Stomach smooth muscle (tissue), 2 donors: ENCODE measurements at regions not wholly inside any gene's neighbourhood (a gene's known extent, or its start where the extent isn't known, plus 50 kb on each side); places are given as distances from the start of the nearest gene placed in this dataset.

Experiments used
- H3K27ac ChIP-seq: one replicate; pipeline ENCODE4 v1.7.0; 2013; ENCODE audit warnings: mild to moderate bottlenecking, low read length, inconsistent platforms
- H3K27me3 ChIP-seq, 2 donors: one replicate each; pipeline ENCODE4 v1.7.0; 2013; ENCODE audit warnings: low read length in 2 of 2; ENCODE audit not compliant: insufficient read depth in 2 of 2, control insufficient read depth in 1 of 2
- H3K36me3 ChIP-seq, 2 donors: one replicate each; pipeline ENCODE4 v1.7.0; 2013; ENCODE audit warnings: low read length in 2 of 2; ENCODE audit not compliant: control insufficient read depth in 2 of 2, insufficient read depth in 2 of 2
- H3K4me1 ChIP-seq: one replicate; pipeline ENCODE4 v1.7.0; 2013; ENCODE audit warnings: low read length; ENCODE audit not compliant: control insufficient read depth, insufficient read depth
- H3K4me3 ChIP-seq, 2 donors: one replicate each; pipeline ENCODE4 v1.7.0; 2013; ENCODE audit warnings: low read length in 2 of 2
- H3K9ac ChIP-seq, 2 donors: one replicate each; pipeline ENCODE4 v1.7.0; 2013; ENCODE audit warnings: low read length in 2 of 2, mild to moderate bottlenecking in 1 of 2
- H3K9me3 ChIP-seq, 2 donors: one replicate each; pipeline ENCODE4 v1.7.0; 2013; ENCODE audit warnings: low read length in 2 of 2; ENCODE audit not compliant: control insufficient read depth in 2 of 2
- donor health status: healthy.
- donor health status: Pancreatic carcinoma.

DNA sequence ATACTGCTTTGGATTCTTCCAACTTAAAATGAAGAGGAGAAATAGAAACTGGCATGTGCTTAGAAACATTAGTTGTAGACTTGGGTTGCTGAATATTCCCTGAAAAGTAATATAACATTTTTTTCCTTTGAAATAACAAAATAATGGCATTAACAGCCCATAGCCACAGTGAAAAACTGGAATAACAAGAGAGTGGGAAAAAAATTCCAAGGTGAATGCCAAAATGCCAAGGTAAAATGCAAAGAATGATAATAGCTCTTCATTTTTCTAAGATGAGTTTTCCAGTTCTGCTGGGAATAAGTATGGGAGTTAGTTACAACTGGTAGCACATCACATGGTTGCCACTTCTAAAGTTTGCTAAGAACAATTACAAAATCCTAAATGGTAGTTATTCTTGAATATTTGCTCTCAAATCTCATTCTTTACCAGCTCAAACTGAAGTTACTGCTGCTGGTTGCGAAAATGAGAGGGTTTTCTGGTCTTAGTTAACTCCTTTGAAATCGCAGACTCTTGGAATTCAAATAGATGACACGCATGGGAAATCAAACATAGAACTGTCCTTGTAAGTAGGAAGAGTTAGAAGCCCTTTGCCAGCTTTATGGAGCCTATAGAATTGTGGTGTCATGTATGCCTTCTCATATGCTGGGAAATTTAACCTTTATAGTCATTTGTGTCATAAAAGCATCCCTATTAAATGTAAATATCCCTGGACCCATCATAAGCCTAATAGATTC, 165.0 kb upstream of the DCN start:
- Histone ChIP-seq H3K9ac (no peak overlapping the region), H3K27ac (no peak overlapping the region), H3K4me3 (no peak overlapping the region), H3K9me3 (no peaks in the 10 kb centered on the region), H3K27me3 (no peaks in the 10 kb centered on the region), H3K36me3 (no peaks in the 10 kb centered on the region), H3K4me1 (no peaks in the 10 kb centered on the region)

DNA sequence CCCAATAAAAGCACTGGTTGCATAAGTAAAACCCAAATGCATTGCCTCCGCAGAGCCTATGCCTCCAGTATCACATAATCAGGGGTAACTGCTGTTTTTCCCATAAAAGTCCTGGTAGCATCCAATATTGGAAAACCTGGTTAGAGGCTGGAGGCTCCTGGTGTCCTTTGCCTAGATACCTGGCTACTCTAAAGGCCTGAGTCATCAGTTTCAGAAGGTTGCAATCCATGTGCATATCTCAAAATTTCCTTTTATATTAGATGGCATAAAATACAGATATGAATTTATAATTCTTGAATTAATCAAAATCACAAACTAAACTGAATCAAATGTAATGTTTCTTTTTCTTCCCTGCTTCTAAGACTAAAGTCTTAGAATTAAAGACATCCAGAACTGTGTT, 164.2 kb upstream of the DCN start:
- Histone ChIP-seq H3K4me3 (no peak overlapping the region), H3K27me3 (no peaks in the 10 kb centered on the region), H3K4me1 (no peaks in the 10 kb centered on the region), H3K9me3 (no peaks in the 10 kb centered on the region), H3K36me3 (no peaks in the 10 kb centered on the region), H3K27ac (no peak overlapping the region), H3K9ac (no peak overlapping the region)

DNA sequence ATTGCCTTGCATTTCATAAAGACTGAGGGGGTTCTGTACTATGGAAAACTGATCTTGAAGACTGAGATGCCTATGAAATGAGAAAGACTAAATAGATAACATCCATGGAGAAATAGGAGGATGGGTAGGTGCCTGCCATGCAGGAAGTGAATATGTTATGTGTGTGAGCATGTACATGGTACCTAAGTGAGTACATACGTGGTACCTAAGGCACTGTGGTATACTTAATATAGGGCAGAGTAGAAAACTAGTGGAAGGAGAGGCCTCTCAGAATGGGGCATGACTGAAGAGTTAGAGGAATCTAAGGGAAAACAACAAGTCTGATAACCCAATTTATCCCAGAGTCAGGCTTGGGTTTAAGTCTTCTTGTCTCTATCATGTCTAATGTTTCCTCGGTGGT, 161.8 kb upstream of the DCN start:
- Histone ChIP-seq H3K27ac (no peak overlapping the region), H3K9me3 (no peaks in the 10 kb centered on the region), H3K4me3 (no peak overlapping the region), H3K36me3 (no peaks in the 10 kb centered on the region), H3K4me1 (no peaks in the 10 kb centered on the region), H3K27me3 (no peaks in the 10 kb centered on the region), H3K9ac (no peak overlapping the region)

DNA sequence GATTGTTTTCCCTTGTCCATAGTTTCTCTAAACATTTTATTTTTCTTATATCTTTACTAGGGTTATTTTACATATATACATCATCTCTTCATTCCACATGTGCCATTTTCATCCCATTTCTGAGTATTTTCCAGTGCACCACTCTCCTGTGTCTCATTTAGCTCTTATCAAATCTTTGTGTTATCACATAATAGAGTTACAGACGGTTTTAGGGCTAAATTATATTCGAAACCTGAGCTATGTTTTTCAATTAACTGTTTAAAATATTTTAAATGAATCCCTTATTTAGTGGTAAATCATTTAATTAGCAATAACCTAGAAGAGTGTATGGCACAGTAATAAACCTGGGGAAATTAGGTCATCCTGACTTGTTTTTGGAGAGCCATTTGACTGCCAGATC, 160.4 kb upstream of the DCN start:
- no peaks in the 10 kb centered on the region for H3K27me3 ChIP-seq
- H3K27ac ChIP-seq = no peak overlapping the region
- H3K4me3 ChIP-seq = no peak overlapping the region
- H3K4me1 ChIP-seq = no peaks in the 10 kb centered on the region
- no peaks in the 10 kb centered on the region for H3K9me3 ChIP-seq
- H3K9ac ChIP-seq = no peak overlapping the region
- no peaks in the 10 kb centered on the region for H3K36me3 ChIP-seq

DNA sequence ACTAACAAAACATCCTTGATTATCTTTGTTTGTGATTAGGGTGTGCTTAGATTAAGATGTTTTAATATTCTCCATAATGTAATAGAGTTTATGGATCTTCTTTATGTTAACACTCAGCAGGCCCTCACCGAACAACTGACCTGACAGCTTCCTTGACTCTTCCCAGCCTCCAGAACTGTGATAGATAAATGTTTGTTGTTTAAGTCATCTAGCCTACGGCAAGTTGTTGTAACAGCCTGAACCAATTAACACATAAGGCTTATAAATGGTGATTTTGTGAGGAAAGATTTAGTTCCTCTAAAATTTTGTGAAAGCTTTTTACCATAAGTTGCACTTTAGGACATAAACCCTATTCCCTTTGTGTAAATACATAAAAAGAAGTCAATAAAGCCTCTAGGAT, 156.5 kb upstream of the DCN start:
- no peaks in the 10 kb centered on the region for H3K9me3 ChIP-seq
- no peaks in the 10 kb centered on the region for H3K27me3 ChIP-seq
- no peak overlapping the region for H3K4me3 ChIP-seq

DNA sequence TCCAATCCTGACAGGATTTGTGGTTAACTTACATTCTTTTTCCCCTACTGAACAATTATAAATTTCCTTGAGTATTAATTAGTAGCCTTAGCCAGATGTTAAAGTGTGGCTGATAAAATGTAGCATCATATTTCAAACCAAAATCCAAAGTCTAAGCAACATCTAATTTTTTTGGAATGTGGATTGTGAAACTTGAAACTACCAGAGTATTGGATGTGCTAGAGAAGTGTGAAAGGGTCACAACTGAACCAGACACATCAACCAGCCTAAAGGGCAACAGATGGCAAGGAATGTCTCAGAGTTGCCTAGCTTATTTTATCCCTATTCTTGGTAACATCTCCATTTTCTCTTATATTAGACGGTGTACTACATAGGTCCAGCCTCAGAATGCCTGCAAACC, 153.1 kb upstream of the DCN start:
- Histone ChIP-seq H3K27ac (no peak overlapping the region), H3K9me3 (no peaks in the 10 kb centered on the region), H3K4me3 (no peak overlapping the region), H3K4me1 (no peaks in the 10 kb centered on the region), H3K36me3 (no peaks in the 10 kb centered on the region), H3K9ac (no peak overlapping the region), H3K27me3 (no peaks in the 10 kb centered on the region)

More for the DNA sequence above, 156.5 kb upstream of the DCN start:
- no peaks in the 10 kb centered on the region for H3K36me3 ChIP-seq
- no peak overlapping the region for H3K9ac ChIP-seq
- no peak overlapping the region for H3K27ac ChIP-seq
- no peaks in the 10 kb centered on the region for H3K4me1 ChIP-seq

DNA sequence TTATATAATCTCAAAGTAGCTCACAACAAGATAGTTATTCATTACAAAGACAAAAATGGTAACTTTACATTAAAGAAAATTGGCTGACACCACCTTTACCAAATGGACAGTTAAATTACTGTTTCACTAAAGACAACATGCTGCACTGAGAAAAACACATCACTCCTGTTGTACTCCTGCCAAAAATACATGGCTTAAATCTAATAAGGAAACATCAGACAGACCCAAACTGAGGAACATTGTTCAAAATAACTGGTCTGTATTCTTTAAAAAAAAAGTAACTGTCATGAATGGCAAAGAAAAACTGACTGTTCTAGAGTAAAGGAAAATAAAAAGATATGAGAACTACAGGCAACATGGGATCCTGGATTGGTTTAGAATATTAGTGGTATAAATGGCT, 151.3 kb upstream of the DCN start:
- H3K36me3 ChIP-seq = no peaks in the 10 kb centered on the region
- no peaks in the 10 kb centered on the region for H3K9me3 ChIP-seq
- H3K4me3 ChIP-seq = no peak overlapping the region

DNA sequence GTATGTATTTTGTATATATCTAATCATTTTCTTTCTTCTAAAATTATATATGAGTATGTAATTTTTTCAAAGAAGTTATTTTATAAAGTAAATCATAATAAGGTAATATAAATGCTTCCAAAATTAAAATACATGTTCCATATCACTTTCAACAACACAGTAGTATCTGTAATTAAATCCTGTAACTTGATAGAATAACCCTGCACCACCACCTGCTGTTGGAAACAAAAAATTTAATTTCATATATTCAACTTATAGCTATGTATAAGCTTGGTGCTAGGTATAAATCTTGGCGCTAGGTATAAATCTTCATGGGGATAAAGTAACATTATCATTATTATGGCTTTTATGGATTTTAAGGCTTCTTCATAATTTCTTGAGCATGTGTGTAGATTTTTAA, 149.7 kb upstream of the DCN start:
- no peaks in the 10 kb centered on the region for H3K36me3 ChIP-seq
- no peak overlapping the region for H3K4me3 ChIP-seq
- no peaks in the 10 kb centered on the region for H3K4me1 ChIP-seq
- H3K27ac ChIP-seq = no peak overlapping the region
- H3K9ac ChIP-seq = no peak overlapping the region
- H3K9me3 ChIP-seq = no peaks in the 10 kb centered on the region
- no peaks in the 10 kb centered on the region for H3K27me3 ChIP-seq

More for the DNA sequence above, 151.3 kb upstream of the DCN start:
- H3K9ac ChIP-seq = no peak overlapping the region
- no peak overlapping the region for H3K27ac ChIP-seq
- no peaks in the 10 kb centered on the region for H3K4me1 ChIP-seq
- H3K27me3 ChIP-seq = no peaks in the 10 kb centered on the region

DNA sequence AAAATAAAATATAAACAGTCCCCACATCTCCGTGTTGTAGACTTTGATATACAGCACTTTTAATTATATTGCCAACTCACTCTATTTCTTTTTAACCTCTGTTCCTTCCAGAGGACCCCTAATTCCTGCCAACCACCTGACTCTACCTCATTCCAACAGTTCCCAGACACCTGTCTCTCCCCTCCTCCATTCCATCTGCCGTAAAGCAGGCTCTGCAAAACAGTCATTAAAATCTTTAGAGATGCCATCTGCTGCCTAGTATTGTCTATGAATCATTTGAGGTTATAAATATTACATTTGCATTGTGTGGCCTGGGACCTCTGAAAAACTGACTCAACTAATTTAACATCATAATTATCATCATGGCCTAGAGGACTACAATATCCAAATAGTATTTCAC, 148.8 kb upstream of the DCN start:
- Histone ChIP-seq H3K9ac (no peak overlapping the region), H3K27me3 (no peaks in the 10 kb centered on the region), H3K36me3 (no peaks in the 10 kb centered on the region), H3K27ac (no peak overlapping the region), H3K4me3 (no peak overlapping the region), H3K9me3 (no peaks in the 10 kb centered on the region), H3K4me1 (no peaks in the 10 kb centered on the region)

DNA sequence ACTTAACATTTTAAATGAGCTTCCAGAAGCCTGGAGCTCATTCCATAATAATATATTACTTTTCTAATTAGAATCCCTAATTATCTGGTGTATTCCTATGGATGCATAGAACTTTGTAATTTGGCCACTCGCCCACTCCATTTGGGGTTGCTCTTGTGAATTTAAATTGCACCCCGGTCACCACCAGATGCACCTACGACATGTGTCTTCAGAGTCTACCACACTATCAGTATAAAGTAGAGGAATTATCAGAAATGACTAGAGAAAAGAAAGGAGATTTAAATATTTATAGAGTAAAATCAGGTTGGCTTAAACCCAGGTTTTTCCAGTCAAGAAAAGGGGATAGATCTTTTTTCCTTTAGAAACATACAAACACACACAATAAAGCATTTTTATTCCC, 145.8 kb upstream of the DCN start:
- Histone ChIP-seq H3K4me1 (no peaks in the 10 kb centered on the region), H3K27me3 (no peaks in the 10 kb centered on the region), H3K27ac (no peak overlapping the region), H3K36me3 (no peaks in the 10 kb centered on the region), H3K9ac (no peak overlapping the region), H3K4me3 (no peak overlapping the region), H3K9me3 (no peaks in the 10 kb centered on the region)

DNA sequence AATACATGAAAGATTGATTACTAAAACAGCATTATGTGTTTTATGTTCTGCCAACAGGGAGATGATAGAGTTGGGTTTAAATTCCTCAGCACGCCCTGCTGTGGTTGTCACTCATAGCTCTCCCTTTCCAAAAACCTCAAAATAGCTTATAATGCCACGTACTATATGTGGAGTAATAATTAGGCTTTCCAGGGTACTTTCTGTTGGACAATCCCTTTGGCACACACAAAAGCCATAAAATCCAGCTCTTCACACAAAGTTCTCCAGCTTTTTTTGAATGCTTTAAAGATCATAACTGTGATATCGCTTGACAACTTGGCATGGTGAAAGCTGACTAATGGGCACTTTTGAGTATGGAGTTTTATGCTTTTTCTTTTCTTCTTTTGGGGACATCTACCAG, 145.3 kb upstream of the DCN start:
- H3K4me1 ChIP-seq = no peaks in the 10 kb centered on the region
- no peak overlapping the region for H3K27ac ChIP-seq

More for the DNA sequence above, 145.3 kb upstream of the DCN start:
- no peaks in the 10 kb centered on the region for H3K9me3 ChIP-seq
- H3K9ac ChIP-seq = no peak overlapping the region
- H3K36me3 ChIP-seq = no peaks in the 10 kb centered on the region
- H3K27me3 ChIP-seq = no peaks in the 10 kb centered on the region
- no peak overlapping the region for H3K4me3 ChIP-seq
